ENCODE measurements at regions not wholly inside any gene's neighbourhood (a gene's known extent, or its start where the extent isn't known, plus 50 kb on each side); places are given as distances from the start of the nearest gene placed in this dataset.

DNA sequence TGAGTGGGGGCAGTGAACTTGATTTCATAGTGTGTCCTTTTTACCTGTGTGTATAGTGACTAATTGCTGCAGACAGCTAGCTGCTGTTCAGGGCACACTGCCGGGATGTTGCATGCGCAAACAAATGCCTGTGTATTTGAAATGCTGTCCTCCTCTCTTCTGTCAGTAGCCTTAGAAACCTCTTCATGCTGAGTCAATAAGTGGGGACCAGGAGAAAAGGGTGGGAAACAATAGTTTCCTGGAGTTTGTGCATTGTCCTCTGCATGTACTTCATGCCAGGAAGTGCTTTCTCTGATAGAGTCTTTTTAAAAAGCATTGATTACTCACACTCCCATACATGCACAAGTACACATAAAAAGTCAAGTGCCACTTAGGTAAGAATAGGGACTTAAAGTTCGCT lies 1183.7 kb upstream of the CELF2 start:
- no peak for DNase-seq
- Mint-ChIP-seq H3K27me3 (ENCODE audit: low read depth, poor library complexity) (peaks cover 10% of the 10 kb centered on the region), H3K4me1 (no peaks in the 10 kb centered on the region), H3K4me3 (no peak overlapping the region), H3K36me3 (ENCODE audit: low read depth) (no peaks in the 10 kb centered on the region), H3K27ac (no peak overlapping the region), H3K9me3 (peaks cover 8% of the 10 kb centered on the region)
- no peak for TF ChIP-seq CTCF (IDR thresholded peaks at IDR 0.05)

- Mint-ChIP-seq H3K27me3 (ENCODE audit: low read depth, poor library complexity) (peaks cover 10% of the 10 kb centered on the region), H3K4me1 (no peaks in the 10 kb centered on the region), H3K4me3 (no peak overlapping the region), H3K27ac (no peak overlapping the region), H3K36me3 (ENCODE audit: low read depth) (no peaks in the 10 kb centered on the region), H3K9me3 (peaks cover 13% of the 10 kb centered on the region)
- no peak for TF ChIP-seq CTCF (IDR thresholded peaks at IDR 0.05)
- no peak for DNase-seq
These were observed 1183.2 kb upstream of the CELF2 start for GRCh38 chr10:9834434-9834833.

- no peak overlapping the region for H3K27ac Mint-ChIP-seq
- H3K27me3 Mint-ChIP-seq (ENCODE audit: low read depth, poor library complexity): peaks cover 7% of the 10 kb centered on the region
- DNase-seq: no peak
- peaks cover 10% of the 10 kb centered on the region for H3K9me3 Mint-ChIP-seq
- no peaks in the 10 kb centered on the region for H3K4me1 Mint-ChIP-seq
- no peaks in the 10 kb centered on the region for H3K36me3 Mint-ChIP-seq (ENCODE audit: low read depth)
- TF ChIP-seq CTCF (IDR thresholded peaks at IDR 0.05): no peak
- no peak overlapping the region for H3K4me3 Mint-ChIP-seq
These were observed 1172.6 kb upstream of the CELF2 start for GRCh38 chr10:9845075-9845474.

GRCh38 chr10:9848278-9848677 lies 1169.4 kb upstream of the CELF2 start:
- no peaks in the 10 kb centered on the region for H3K4me1 Mint-ChIP-seq
- no peaks in the 10 kb centered on the region for H3K36me3 Mint-ChIP-seq (ENCODE audit: low read depth)
- H3K9me3 Mint-ChIP-seq: peaks cover 32% of the 10 kb centered on the region
- peaks cover 3% of the 10 kb centered on the region for H3K27me3 Mint-ChIP-seq (ENCODE audit: low read depth, poor library complexity)
- H3K27ac Mint-ChIP-seq: no peak overlapping the region
- TF ChIP-seq CTCF (IDR thresholded peaks at IDR 0.05): no peak
- DNase-seq: no peak
- H3K4me3 Mint-ChIP-seq: no peak overlapping the region

DNA sequence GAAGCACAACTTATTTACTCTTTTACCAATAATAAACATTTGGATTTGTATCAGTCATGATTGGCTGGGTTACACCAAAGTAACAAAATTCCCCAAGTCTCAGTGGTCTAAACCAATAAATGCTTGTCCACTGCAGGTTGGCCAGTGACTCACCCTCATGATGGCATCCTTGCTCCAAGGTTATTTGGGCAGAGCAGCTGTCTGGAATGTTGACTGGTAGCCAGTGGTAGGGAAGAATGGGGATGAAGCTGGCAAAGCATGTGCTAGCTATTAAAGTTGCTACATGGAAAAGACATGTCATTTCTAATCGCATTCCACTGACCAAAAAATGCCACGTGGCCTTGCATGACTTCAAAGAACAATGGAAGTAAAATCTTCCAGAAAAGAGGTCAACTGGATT lies 1168.7 kb upstream of the CELF2 start:
- no peak for DNase-seq
- Mint-ChIP-seq H3K4me3 (no peak overlapping the region), H3K36me3 (ENCODE audit: low read depth) (no peaks in the 10 kb centered on the region), H3K27me3 (ENCODE audit: low read depth, poor library complexity) (peaks cover 2% of the 10 kb centered on the region), H3K27ac (no peak overlapping the region), H3K9me3 (peaks cover 39% of the 10 kb centered on the region), H3K4me1 (no peaks in the 10 kb centered on the region)
- no peak for TF ChIP-seq CTCF (IDR thresholded peaks at IDR 0.05)

- H3K4me1 Mint-ChIP-seq: no peaks in the 10 kb centered on the region
- H3K9me3 Mint-ChIP-seq: peaks cover 29% of the 10 kb centered on the region
- H3K27ac Mint-ChIP-seq: no peak overlapping the region
- no peak for DNase-seq
- H3K36me3 Mint-ChIP-seq (ENCODE audit: low read depth): no peaks in the 10 kb centered on the region
- H3K4me3 Mint-ChIP-seq: no peak overlapping the region
- TF ChIP-seq CTCF (IDR thresholded peaks at IDR 0.05): no peak
- no peaks in the 10 kb centered on the region for H3K27me3 Mint-ChIP-seq (ENCODE audit: low read depth, poor library complexity)
These were observed 1167.3 kb upstream of the CELF2 start for GRCh38 chr10:9850415-9850814.

Measured in nephron progenitor cell (in vitro differentiated cells).